ENCODE measurements at regions not wholly inside any gene's neighbourhood (a gene's known extent, or its start where the extent isn't known, plus 50 kb on each side); places are given as distances from the start of the nearest gene placed in this dataset.

DNA sequence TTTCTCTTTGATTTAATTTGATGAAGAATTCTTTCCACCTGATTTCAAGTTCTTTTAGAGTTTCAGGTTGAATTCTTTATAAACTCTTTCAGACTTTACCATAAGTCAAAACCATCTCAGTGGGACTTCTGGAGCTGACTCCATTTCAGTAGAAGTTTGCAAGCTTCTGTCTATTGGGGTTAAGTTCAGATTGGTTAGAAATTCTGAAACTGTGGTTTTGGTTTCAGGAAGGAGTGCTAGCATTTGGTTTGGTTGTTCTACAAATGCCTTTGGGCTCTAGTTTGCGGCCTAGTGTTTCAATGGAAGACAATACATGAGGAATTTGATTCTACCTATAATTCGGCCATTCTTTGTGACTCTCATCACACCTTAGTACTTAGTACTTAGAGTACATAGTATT lies 176.8 kb upstream of the RHOBTB1 start:
- Histone ChIP-seq H3K27me3 (ENCODE audit: control insufficient read depth, insufficient read depth, low read length) (no peaks in the 10 kb centered on the region), H3K9me3 (ENCODE audit: control insufficient read depth, insufficient read depth, low read length) (no peaks in the 10 kb centered on the region), H3K27ac (ENCODE audit: low read depth, low read length) (no peak overlapping the region), H3K4me3 (ENCODE audit: low read depth, low read length) (no peak overlapping the region)
- CTCF ChIA-PET: no interaction called here
- TF ChIP-seq, protein P1, sequence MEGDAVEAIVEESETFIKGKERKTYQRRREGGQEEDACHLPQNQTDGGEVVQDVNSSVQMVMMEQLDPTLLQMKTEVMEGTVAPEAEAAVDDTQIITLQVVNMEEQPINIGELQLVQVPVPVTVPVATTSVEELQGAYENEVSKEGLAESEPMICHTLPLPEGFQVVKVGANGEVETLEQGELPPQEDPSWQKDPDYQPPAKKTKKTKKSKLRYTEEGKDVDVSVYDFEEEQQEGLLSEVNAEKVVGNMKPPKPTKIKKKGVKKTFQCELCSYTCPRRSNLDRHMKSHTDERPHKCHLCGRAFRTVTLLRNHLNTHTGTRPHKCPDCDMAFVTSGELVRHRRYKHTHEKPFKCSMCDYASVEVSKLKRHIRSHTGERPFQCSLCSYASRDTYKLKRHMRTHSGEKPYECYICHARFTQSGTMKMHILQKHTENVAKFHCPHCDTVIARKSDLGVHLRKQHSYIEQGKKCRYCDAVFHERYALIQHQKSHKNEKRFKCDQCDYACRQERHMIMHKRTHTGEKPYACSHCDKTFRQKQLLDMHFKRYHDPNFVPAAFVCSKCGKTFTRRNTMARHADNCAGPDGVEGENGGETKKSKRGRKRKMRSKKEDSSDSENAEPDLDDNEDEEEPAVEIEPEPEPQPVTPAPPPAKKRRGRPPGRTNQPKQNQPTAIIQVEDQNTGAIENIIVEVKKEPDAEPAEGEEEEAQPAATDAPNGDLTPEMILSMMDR (IDR thresholded peaks at IDR 0.05; ENCODE audit: low read depth, low read length): no peak
- DNase-seq (ENCODE audit: low read depth, low spot score): no peak
- POLR2A ChIA-PET: no interaction called here

DNA sequence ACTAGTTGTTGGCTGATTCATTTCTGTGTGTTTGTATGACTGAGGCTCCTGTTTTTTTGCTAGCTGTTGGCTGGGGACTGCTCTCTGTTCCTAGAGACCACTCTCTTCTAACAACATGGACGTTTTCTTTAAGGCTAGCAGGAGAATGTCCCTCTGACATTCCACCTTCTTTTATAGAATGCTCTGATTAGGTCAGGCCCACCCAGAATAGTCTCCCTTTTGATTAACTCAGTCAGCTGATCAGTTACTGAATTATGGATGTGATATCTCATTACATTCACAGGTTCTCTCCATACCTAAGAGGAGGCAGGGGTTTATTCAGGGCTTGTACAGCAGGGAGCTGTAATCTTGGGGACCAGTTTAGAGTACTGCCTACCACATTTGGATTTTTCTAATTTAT lies 175.6 kb upstream of the RHOBTB1 start:
- Histone ChIP-seq H3K27ac (ENCODE audit: low read depth, low read length) (no peak overlapping the region), H3K27me3 (ENCODE audit: control insufficient read depth, insufficient read depth, low read length) (no peaks in the 10 kb centered on the region), H3K4me3 (ENCODE audit: low read depth, low read length) (no peak overlapping the region), H3K9me3 (ENCODE audit: control insufficient read depth, insufficient read depth, low read length) (no peaks in the 10 kb centered on the region)
- TF ChIP-seq, protein P1 (IDR thresholded peaks at IDR 0.05; ENCODE audit: low read depth, low read length): no peak
- CTCF ChIA-PET: interaction anchor here (1.0 to 1.5 kb wide), 2 partner anchors 9 to 21 kb away, joined by 3 to 4 read pairs; no protein-coding TSS in a partner anchor
- POLR2A ChIA-PET: no interaction called here
- no peak for DNase-seq (ENCODE audit: low read depth, low spot score)

DNA sequence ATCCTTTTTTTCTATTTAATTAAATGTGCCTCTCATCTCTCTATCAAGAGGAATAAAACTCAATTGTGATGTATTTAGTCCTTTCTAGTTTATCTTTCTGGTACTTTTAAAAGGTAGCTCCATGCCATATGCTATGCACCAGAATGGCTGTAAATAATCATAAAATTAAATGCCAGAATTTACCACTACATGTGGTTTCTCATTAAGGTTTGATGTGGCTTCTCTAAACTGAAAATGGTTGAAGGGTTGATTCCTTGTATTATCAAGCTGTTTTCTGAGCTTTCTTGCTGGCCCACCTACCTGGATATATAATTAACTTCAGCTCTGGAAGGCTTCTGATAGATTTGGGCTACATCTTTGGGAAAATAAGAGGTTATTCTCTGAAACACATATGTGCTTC lies 171.9 kb upstream of the RHOBTB1 start:
- DNase-seq (ENCODE audit: low read depth, low spot score): no peak
- ChIA-PET CTCF (interaction anchor here (0.6 to 1.8 kb wide), 2 partner anchors 25 to 273 kb away, joined by 4 to 11 read pairs; no protein-coding TSS in a partner anchor), POLR2A (no interaction called here)
- no peaks in the 10 kb centered on the region for H3K27me3 ChIP-seq (ENCODE audit: control insufficient read depth, insufficient read depth, low read length)
- no peaks in the 10 kb centered on the region for H3K9me3 ChIP-seq (ENCODE audit: control insufficient read depth, insufficient read depth, low read length)
- no peak overlapping the region for H3K27ac ChIP-seq (ENCODE audit: low read depth, low read length)
- H3K4me3 ChIP-seq (ENCODE audit: low read depth, low read length): no peak overlapping the region
- TF ChIP-seq, protein P1 (IDR thresholded peaks at IDR 0.05; ENCODE audit: low read depth, low read length): no peak

DNA sequence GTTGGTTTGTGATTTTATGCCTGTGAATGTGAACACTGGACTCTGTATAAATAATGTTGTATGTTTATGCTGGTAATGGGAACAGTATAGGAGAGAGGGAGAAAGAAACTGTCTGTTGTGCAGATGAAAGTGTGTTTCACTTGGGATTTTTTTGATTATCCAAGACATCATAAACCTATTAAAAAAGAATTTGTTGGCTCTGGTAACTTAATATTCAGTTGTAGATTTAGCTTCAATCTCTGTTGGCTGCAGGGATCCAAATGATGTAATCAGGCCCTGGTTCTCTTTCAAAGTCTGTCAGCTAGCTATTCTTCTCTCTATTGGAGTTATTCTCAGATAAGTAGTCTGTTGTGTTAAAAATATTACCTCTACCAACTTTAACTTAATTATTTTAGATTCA lies 168.8 kb upstream of the RHOBTB1 start:
- H3K9me3 ChIP-seq (ENCODE audit: control insufficient read depth, insufficient read depth, low read length): no peaks in the 10 kb centered on the region
- no peaks in the 10 kb centered on the region for H3K27me3 ChIP-seq (ENCODE audit: control insufficient read depth, insufficient read depth, low read length)
- H3K27ac ChIP-seq (ENCODE audit: low read depth, low read length): no peak overlapping the region
- no peak for DNase-seq (ENCODE audit: low read depth, low spot score)
- ChIA-PET CTCF (interaction anchor here (0.6 kb wide), 1 partner anchor 467 kb away, joined by 4 read pairs; no protein-coding TSS in a partner anchor), POLR2A (no interaction called here)
- H3K4me3 ChIP-seq (ENCODE audit: low read depth, low read length): no peak overlapping the region
- TF ChIP-seq, protein P1 (IDR thresholded peaks at IDR 0.05; ENCODE audit: low read depth, low read length): no peak

DNA sequence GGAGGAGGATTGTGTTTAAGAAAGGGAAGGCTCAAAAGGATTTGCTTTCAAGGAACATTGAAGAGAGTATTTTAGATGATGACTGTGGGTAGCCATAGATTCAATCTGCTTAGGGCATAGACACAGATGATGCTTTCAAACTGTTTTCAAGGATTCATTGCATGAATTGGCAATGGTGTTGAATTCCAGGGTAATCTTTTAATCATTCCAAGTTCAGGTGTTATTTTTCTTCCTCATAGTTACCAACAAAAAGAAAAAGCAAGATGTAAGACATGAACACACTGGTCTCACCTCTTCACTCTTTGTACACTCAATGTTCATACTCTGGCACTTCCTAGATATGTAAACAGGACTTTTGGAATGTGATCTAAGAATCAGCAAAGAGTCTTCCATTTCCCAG lies 167.0 kb upstream of the RHOBTB1 start:
- ChIA-PET POLR2A (interaction anchor here (1.2 kb wide), 1 partner anchor 333 kb away, joined by 3 read pairs; the partner anchor contains the start of gene CDK1), CTCF (no interaction called here)
- H3K27me3 ChIP-seq (ENCODE audit: control insufficient read depth, insufficient read depth, low read length): no peaks in the 10 kb centered on the region
- TF ChIP-seq, protein P1 (IDR thresholded peaks at IDR 0.05; ENCODE audit: low read depth, low read length): no peak
- H3K4me3 ChIP-seq (ENCODE audit: low read depth, low read length): no peak overlapping the region
- H3K9me3 ChIP-seq (ENCODE audit: control insufficient read depth, insufficient read depth, low read length): no peaks in the 10 kb centered on the region
- DNase-seq (ENCODE audit: low read depth, low spot score): no peak
- no peak overlapping the region for H3K27ac ChIP-seq (ENCODE audit: low read depth, low read length)
